ENCODE measurements at regions not wholly inside any gene's neighbourhood (a gene's known extent, or its start where the extent isn't known, plus 50 kb on each side); places are given as distances from the start of the nearest gene placed in this dataset.

GRCh38 chr6:114398481-114398880 lies 55.7 kb upstream of the HS3ST5 start:
- no peak for DNase-seq

All from hematopoietic multipotent progenitor cell treated with erythropoietin and hydrocortisone succinate and interleukin-3 and kit ligand, for 6 days (in vitro differentiated cells).